ENCODE measurements at regions not wholly inside any gene's neighbourhood (a gene's known extent, or its start where the extent isn't known, plus 50 kb on each side); places are given as distances from the start of the nearest gene placed in this dataset.

- Histone ChIP-seq H3K27me3 (no peaks in the 10 kb centered on the region), H3K4me3 (no peak overlapping the region), H3K36me3 (no peaks in the 10 kb centered on the region), H3K9me3 (no peaks in the 10 kb centered on the region)
- no peak for DNase-seq
These were observed 73.8 kb upstream of the VAV3 start for GRCh38 chr1:108038653-108039236.

GRCh38 chr1:108036796-108037562 is 72.0 kb upstream of the VAV3 start:
- no peak for DNase-seq
- Histone ChIP-seq H3K27me3 (no peaks in the 10 kb centered on the region), H3K9me3 (no peaks in the 10 kb centered on the region), H3K4me3 (no peak overlapping the region), H3K36me3 (no peaks in the 10 kb centered on the region)

- Histone ChIP-seq H3K4me3 (no peak overlapping the region), H3K27me3 (no peaks in the 10 kb centered on the region), H3K9me3 (no peaks in the 10 kb centered on the region), H3K36me3 (no peaks in the 10 kb centered on the region)
- DNase-seq = peak; percentile 71
These were observed 69.4 kb upstream of the VAV3 start for GRCh38 chr1:108034396-108034795.

- peaks cover 2% of the 10 kb centered on the region; the same call in 1 of the 2 replicates for H3K27me3 ChIP-seq
- H3K4me3 ChIP-seq = no peak overlapping the region
- H3K36me3 ChIP-seq = no peaks in the 10 kb centered on the region
- DNase-seq = no peak
- no peaks in the 10 kb centered on the region for H3K9me3 ChIP-seq
These were observed 68.6 kb upstream of the VAV3 start for GRCh38 chr1:108033550-108033951.

- H3K27me3 ChIP-seq = peaks cover 5% of the 10 kb centered on the region; the same call in 1 of the 2 replicates
- no peak overlapping the region for H3K4me3 ChIP-seq
- H3K36me3 ChIP-seq = no peaks in the 10 kb centered on the region
- no peaks in the 10 kb centered on the region for H3K9me3 ChIP-seq
- DNase-seq = no peak
These were observed 63.9 kb upstream of the VAV3 start for GRCh38 chr1:108028841-108029388.

- H3K27me3 ChIP-seq = peaks cover 5% of the 10 kb centered on the region; the same call in 1 of the 2 replicates
- no peaks in the 10 kb centered on the region for H3K9me3 ChIP-seq
- DNase-seq = no peak
- H3K36me3 ChIP-seq = no peaks in the 10 kb centered on the region
- no peak overlapping the region for H3K4me3 ChIP-seq
These were observed 62.4 kb upstream of the VAV3 start for GRCh38 chr1:108027389-108027788.

GRCh38 chr1:108017698-108018097 is 52.7 kb upstream of the VAV3 start:
- no peaks in the 10 kb centered on the region for H3K36me3 ChIP-seq
- H3K27me3 ChIP-seq = no peaks in the 10 kb centered on the region
- no peak overlapping the region for H3K4me3 ChIP-seq
- no peaks in the 10 kb centered on the region for H3K9me3 ChIP-seq
- DNase-seq = peak; percentile 25

GRCh38 chr1:108016451-108016920 is 51.5 kb upstream of the VAV3 start:
- no peaks in the 10 kb centered on the region for H3K9me3 ChIP-seq
- H3K4me3 ChIP-seq = no peak overlapping the region
- peak; percentile 79 for DNase-seq
- no peaks in the 10 kb centered on the region for H3K36me3 ChIP-seq
- no peaks in the 10 kb centered on the region for H3K27me3 ChIP-seq

Data from MG63 (cell line).